GM21576 (cell line): ENCODE measurements at regions not wholly inside any gene's neighbourhood (a gene's known extent, or its start where the extent isn't known, plus 50 kb on each side); places are given as distances from the start of the nearest gene placed in this dataset.

ENCODE experiments used
- ATAC-seq: cut with Tn5 transposase; IDR thresholded peaks from one replicate; pipeline ENCODE4 v1.9.1; 2021; ENCODE audit warnings: mild to moderate bottlenecking, moderate library complexity; ENCODE audit not compliant: unreplicated experiment

DNA sequence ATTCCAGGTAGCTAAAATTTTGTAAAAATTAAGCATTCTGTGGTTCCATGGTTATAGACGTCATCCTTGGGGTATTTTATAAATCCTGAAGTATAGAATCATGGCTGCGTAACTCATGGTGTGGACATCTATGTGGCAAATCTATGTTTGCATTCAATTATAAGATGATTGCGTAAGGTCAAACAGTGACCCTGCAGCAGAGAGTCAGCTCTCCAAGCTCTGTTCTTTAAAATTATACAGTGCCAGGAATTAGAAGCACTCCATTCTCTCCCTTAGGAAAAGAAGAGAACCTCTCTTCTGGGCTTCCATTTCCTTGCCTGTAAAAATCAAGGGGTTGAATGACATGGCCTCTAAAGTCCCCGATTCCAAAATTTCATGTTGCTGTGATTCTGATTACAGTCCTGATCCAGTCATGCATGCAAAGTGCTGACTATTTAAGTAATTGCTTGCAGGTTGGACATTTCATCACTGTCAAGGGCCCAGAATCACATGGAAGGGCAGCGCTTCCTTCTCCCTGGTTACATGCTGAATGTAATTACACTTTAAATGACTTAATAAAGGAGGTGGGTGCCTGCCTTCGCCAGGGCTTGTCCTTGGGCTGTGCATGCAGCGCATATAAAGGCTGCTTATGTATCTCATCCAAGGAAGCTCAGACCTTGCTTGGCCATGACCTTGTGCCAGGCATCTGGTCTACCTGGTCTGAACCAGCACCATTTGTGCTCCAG lies 550.7 kb downstream of the TYW1 start:
- no peak for ATAC-seq

GRCh38 chr7:67549126-67549525 lies 552.5 kb downstream of the TYW1 start:
- no peak for ATAC-seq

DNA sequence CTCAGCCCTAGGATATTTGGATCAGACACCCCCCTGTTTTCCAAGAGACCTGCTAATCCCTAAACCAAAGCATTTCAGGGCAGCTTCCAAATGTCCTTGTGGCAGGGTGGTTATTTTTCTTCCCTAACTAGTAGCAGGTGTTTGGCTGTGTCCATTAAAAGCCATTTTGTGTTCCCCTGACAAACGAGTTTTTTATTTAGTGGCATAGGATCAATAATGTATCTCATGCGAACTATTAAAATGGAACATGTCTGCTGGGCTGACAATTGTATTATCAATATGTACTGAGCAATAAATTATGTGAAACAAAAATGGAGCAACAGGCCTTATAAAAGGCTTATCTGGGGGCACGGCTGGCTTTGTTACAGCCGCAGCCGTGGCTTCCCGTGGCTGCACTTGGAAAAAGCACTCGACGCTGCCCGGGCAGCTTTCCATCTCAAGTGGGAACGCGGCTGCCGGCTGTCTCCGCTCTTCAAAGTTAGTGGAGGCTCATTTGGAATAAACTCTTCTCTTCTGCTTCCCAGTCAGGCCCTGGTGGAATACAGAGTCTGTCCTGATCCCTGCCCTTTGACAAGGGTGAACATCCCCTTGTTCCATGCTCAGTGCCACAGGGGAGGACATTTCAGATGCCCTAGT lies 554.3 kb downstream of the TYW1 start:
- ATAC-seq: no peak

- ATAC-seq: no peak
Observed at GRCh38 chr7:67552738-67553137, 556.1 kb downstream of the TYW1 start.

DNA sequence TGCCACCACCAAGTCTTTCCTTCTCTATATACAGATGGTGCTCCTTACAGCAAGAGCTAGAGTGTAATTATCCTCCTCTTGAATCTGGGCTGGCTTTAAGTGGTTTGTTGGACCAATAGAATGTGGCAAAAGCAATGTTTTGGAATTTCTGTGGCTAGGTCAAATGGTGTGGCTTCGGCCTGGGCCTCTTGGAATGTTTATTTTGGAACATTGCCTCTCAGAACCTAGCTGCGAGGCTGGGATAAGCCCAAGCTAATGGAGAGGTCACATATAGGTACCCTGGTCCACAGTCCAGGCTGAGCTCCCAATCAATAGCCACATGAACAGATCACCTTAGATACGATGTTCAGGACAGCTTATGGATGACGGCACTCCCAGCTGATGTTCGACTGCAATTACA lies 556.7 kb downstream of the TYW1 start:
- no peak for ATAC-seq

DNA sequence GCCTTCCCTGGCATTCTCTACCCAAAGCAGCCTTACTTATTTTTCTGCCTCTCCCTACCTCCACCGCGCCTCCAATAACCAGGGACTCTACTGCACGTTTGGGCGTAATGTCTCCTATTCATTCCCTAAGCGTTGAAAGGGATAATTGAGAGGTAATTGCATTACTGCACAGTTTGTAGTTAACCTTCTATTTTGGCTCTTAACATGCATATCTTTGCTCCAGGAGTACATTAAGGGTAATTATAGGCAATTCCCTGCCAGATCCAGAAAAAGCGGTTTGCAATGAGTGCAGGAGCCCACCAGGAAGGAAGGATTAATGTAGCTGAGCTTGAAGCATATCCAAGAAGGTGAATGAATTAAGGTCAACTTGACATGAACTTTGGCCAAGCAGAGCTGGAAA lies 558.4 kb downstream of the TYW1 start:
- ATAC-seq: no peak

DNA sequence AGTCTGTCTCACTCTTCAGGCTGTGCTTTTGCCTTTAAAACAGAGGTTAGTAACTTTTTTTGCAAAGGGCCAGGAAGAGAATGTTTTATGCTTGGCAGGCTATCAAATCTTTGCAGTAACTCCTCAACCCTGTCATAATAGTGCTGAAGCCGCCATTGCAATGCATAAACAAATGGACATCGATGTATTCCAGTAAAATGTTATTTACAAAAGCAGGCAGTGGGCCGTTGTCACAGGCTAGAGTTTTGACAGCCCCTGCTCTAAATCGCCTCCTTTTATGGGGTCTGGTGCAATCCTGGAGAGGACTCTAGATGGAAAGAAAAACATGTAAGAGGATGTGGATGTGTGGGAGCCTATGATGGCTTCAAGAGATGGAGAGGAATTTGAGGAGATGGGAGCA lies 568.3 kb downstream of the TYW1 start:
- no peak for ATAC-seq

- ATAC-seq: no peak
Observed at GRCh38 chr7:67566101-67566500, 569.5 kb downstream of the TYW1 start.

- no peak for ATAC-seq
Observed at GRCh38 chr7:67571026-67571545, 574.5 kb downstream of the TYW1 start.

GRCh38 chr7:67573639-67574038 lies 577.0 kb downstream of the TYW1 start:
- no peak for ATAC-seq

- ATAC-seq: no peak
Observed at GRCh38 chr7:67588631-67589030, 592.0 kb downstream of the TYW1 start.

DNA sequence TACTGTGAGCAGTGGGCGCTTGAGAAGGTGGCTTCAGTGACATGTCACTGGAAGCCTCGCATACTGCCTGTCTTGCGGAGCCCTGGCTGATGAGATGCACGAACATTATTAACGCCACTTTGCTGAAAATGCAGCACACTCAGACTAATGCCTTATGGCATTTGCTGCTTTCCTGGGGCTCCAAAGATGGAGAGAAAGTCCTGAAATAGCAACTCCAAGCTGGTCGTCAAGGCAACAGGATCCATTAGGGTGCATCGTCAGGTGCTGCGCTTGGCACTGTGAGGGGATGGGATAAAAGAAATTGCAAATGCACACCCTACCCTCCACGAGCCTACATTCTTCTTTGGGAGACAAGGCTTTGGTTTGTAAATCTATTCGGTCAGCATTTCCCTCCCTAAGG lies 592.5 kb downstream of the TYW1 start:
- ATAC-seq: no peak

DNA sequence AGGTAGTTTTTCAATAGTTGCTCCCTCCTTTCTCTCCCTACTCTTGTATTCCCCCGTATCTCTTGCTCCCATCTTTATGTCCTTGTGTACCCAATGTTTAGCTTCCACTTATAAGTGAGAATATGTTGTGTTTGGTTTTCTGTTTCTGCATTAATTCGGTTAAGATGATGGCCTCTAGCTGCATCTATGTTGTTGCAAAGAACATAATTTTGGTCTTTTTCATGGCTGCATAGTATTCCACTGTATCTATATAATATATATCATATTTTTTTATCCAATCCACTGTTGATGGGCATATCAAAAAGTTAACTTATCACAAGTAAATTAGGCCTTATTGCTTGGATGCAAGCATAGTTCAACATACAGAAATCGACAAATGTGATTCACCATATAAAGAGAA lies 594.0 kb downstream of the TYW1 start:
- ATAC-seq: no peak

GRCh38 chr7:67593794-67594193 lies 597.2 kb downstream of the TYW1 start:
- no peak for ATAC-seq

DNA sequence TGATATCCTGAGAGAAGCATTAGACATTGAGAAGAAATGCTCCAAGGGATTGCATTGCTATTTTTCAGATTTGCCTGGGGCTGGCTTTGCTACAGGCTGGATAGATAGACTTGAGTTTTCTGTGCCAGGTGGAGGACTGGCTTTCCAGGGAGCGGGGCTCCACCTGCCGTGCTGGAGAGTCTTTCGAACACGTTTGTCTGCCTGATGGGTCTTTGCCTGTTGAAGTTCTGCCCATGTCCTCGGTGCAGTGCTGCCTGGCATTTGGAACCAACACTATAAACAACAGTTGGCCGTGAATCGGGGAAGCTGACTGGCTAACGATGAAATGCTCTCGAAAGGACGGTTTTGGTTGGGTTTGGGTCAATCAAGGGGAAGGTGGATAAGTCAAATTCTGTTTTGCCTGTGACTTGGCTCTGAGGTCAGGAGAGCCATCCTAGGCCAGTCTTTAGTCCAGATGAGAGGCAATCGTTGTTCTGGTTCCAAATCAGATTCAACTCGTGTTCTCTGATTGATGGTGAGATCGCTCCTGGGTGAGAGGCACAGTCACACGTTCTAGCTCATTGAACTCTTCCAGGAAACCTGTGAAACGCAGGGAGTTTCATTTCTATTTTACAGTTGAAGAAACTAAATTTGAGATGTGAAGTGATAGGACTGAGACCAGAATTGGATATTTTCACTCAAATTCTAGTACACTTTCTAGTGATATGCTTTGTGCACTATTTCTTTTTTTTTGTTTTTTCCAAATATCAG lies 599.0 kb downstream of the TYW1 start:
- ATAC-seq: no peak

DNA sequence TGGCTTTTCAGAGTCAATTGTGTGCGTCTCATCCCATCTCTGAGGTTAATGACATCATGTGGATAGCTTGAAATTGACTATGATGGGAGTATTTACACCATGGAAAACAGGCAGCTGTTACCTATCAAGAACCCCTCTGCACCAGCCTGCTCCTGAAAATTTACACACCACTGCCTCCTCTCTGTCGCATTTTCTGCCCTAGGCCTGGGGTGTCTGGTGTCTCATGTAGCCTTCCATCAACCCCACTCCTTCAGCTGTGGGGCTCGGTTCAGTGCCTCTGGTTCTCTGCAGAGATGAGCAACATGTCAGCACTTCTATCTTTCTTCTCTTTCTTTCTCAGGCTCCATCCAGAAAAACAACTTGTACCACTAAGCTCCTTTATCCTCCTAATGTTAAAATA lies 600.5 kb downstream of the TYW1 start:
- no peak for ATAC-seq

- no peak for ATAC-seq
Observed at GRCh38 chr7:67598469-67598868, 601.8 kb downstream of the TYW1 start.

GRCh38 chr7:67599331-67600062 lies 602.9 kb downstream of the TYW1 start:
- no peak for ATAC-seq

DNA sequence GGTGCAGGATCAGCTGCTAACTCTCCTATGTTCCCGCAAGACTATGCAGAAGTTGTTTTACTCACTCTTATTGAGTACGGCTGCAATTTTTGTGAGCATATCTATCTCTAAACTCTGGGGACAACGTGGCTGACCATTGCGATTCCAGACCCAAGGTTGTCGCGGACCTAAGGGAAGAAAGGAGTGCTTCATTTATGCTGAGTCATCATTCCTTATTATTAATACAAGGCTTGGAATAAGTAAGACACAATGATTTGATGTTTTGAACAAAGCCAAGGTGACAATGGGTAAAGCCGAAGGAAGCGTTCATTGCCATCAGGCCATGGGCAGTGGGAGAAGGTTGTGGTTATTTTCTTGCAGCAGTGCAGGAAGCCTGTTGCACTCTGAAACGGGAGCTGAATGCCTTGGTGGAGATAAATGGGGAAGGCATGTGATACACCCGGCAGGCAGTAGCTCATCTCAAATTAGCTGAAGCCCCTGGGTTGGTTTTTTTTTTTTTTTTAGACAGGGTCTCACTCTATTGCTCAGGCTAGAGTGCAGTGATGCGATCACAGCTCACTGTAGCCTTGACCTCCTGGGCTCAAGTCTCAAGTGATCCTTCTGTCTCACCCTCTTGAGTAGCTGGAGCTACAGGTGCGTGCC lies 605.7 kb downstream of the TYW1 start:
- no peak for ATAC-seq

- no peak for ATAC-seq
Observed at GRCh38 chr7:67604461-67605386, 608.1 kb downstream of the TYW1 start.
